Omental fat pad (tissue), 3 donors: ENCODE measurements at regions not wholly inside any gene's neighbourhood (a gene's known extent, or its start where the extent isn't known, plus 50 kb on each side); places are given as distances from the start of the nearest gene placed in this dataset.

Source experiments
- ATAC-seq: fragments of 150-250 bp; one replicate; pipeline ENCODE4 v1.9.1; 2016; ENCODE audit warnings: mild to moderate bottlenecking, moderate library complexity; ENCODE audit not compliant: low FRiP score
- DNase-seq: peaks from one replicate; pipeline ENCODE4 v3.0.0-alpha.2; 2019; ENCODE audit warnings: low spot score
- TF ChIP-seq, protein P1 (sequence below), 3 donors: fragments of 450-650 bp; IDR thresholded peaks; one replicate each; pipeline ENCODE4 v1.5.1; 2016 to 2017; ENCODE audit warnings: antibody characterized with exemption in 3 of 3, mild to moderate bottlenecking in 3 of 3, moderate library complexity in 2 of 3

DNA sequence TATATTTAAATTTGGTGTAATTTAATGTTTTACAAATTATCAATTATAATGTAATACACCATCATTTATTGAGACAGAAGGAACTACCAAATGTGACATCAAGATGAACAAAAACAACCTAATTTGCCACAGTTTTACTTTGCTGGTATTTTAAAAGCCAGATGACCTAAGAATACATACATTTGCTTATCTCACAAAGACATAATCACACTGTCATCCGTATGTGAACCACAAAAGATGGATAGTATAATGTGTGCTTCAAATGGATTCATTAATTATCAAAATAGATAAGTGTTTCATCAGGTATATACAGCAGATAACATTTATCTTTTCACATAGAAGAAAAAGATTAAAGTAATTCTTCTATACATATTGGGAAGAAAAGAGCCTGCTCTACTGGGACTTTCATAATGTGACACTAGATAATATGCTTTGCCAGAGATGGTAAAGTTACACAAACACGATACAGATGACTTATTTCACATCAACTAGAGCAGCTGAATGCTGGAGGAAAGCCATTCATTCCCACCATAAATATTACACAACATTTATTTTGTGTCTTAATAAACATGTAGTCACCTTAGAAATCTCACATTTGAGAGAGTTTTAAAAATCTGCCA lies 278.5 kb downstream of the ISL1 start:
- no peak for ATAC-seq
- TF ChIP-seq, protein P1, sequence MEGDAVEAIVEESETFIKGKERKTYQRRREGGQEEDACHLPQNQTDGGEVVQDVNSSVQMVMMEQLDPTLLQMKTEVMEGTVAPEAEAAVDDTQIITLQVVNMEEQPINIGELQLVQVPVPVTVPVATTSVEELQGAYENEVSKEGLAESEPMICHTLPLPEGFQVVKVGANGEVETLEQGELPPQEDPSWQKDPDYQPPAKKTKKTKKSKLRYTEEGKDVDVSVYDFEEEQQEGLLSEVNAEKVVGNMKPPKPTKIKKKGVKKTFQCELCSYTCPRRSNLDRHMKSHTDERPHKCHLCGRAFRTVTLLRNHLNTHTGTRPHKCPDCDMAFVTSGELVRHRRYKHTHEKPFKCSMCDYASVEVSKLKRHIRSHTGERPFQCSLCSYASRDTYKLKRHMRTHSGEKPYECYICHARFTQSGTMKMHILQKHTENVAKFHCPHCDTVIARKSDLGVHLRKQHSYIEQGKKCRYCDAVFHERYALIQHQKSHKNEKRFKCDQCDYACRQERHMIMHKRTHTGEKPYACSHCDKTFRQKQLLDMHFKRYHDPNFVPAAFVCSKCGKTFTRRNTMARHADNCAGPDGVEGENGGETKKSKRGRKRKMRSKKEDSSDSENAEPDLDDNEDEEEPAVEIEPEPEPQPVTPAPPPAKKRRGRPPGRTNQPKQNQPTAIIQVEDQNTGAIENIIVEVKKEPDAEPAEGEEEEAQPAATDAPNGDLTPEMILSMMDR (IDR thresholded peaks at IDR 0.05): no peak
- DNase-seq: no peak

DNA sequence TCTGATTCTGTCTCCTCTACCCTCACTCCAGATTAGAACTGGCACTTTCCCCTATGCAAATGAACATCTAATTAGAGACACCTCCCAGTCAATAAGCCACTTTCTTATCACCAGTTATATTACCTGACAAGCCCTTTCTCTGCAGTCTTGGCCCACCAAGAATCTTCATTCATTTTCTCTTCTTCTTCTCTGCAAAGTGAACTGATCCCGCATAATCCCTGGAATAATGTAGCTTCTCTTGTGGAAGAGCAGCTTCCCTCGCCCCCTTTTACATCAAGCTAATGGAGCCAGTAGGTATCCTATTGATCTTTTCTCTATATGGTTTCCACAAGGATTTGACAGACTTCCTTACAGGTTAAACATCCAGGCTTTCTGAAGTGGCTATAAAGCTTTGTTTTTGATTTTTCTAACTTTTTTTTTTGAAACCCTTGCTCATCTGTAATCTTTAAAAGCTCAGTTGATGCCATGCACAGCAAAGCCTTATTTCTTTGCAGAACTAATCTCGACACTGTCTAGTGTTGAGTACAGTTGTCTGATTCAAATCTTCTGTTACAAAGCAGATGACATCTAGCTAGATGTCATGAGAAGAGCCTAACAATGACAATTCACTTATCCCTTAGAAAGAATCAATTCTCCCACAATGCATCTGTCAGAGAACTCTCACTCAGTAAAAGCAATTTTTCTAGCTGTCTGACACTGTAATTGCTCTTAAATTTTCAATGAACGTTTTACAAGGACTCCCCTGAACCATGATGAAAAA lies 281.4 kb downstream of the ISL1 start:
- ATAC-seq: no peak
- no peak for DNase-seq
- TF ChIP-seq, protein P1 (IDR thresholded peaks at IDR 0.05): no peak

DNA sequence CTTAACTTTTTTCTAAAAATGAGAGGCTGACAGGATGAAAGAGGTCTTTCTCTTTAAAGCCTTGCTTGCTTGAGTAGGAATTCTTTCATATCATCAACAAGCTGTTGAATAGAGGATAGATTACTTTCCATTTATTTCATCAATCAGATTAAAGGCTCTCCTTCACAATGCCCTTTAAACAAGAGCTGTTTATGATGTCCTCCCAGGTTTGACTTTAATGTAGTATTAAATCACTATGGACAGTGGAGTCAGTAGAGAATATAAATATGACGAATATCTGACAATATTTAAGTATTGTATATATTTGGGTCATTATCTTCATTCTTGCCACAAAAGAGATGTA lies 282.0 kb downstream of the ISL1 start:
- ATAC-seq: no peak
- TF ChIP-seq, protein P1 (IDR thresholded peaks at IDR 0.05): no peak

DNA sequence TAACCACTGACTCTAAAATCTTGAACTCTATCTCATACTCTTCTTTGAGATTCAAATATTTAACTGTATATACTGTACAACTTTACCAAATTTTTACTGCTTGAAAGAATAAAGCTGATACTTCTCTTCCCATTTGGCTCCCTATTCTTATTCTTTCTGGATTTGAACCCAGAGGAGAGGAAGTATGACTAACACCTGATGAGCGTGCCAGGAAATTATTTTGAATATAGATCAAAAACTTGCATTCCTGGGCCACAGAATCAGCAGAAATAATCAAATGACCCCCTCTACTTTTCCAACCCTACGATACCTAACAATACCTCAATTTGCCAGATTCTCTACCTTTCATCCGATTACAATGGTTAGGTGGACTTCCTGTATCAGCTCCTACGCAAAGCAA lies 285.8 kb downstream of the ISL1 start:
- TF ChIP-seq, protein P1 (IDR thresholded peaks at IDR 0.05): no peak
- no peak for ATAC-seq

More for the DNA sequence above, 282.0 kb downstream of the ISL1 start:
- no peak for DNase-seq

DNA sequence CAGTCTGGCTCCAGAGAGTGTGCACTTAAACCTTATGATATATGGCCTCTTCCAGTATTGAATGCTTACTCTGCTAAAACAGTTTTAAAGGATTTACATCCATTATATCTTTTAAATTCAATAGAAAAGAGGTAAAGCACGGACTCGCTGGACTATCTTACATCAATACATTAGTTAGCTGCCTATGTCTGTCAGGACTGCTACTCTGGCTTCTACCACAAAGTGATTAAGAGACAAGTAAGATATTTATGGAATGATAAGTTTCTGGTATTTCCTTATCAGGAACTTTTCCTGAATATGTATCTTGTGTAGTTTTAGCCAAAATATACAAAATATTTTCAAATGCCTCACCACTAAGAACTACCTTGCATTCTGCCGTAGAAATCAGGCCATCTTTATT lies 295.1 kb downstream of the ISL1 start:
- DNase-seq (no peak), ATAC-seq (no peak)
- TF ChIP-seq, protein P1 (IDR thresholded peaks at IDR 0.05): no peak

More for the DNA sequence above, 285.8 kb downstream of the ISL1 start:
- DNase-seq: no peak

DNA sequence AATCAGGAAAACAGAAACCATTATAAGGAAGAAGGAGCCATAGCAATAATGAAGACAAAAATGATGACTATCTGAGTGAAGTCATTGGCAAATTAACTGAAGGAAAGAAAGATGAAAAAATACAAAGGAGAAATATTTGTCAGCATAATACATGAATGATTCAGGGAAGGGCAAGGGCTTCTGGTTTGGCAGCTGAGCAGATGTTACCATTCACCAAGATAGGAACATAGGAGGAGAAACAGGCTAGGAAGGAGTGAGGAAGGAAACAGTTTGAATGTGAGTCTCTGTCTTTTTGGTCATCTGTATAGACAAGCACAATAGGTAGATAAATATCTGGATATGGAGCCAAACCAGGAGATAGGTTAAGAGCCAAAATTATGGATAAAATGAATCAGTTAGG lies 296.0 kb downstream of the ISL1 start:
- DNase-seq (no peak), ATAC-seq (no peak)
- TF ChIP-seq, protein P1 (IDR thresholded peaks at IDR 0.05): no peak
